ENCODE measurements at regions not wholly inside any gene's neighbourhood (a gene's known extent, or its start where the extent isn't known, plus 50 kb on each side); places are given as distances from the start of the nearest gene placed in this dataset.

GRCh38 chr3:18593231-18593630 is 168.1 kb upstream of the SATB1 start:
- Mint-ChIP-seq H3K27ac (peak overlapping the region in 4 of 7 donors; percentile 60 to 77 (median 68)), H3K9me3 (peaks cover 2 to 13% (median 8%) of the 10 kb centered on the region in 7 donors), H3K36me3 (no peaks in the 10 kb centered on the region), H3K4me3 (no peak overlapping the region), H3K27me3 (ENCODE audit: low read depth in 3 of 3) (no peaks in the 10 kb centered on the region), H3K4me1 (peaks cover 11% of the 10 kb centered on the region)
- H3K27ac ChIP-seq (ENCODE audit: low read depth in 1 of 2, low read length in 2 of 2): no peak overlapping the region
- peaks cover 0 to 8% of the 10 kb centered on the region in 2 donors for H3K9me3 ChIP-seq (replicated peaks in 1 of 2; ENCODE audit: control insufficient read depth in 1 of 2, insufficient read depth in 1 of 2, low read length in 2 of 2)
- no peak for TF ChIP-seq CTCF (IDR thresholded peaks at IDR 0.05)
- no peaks in the 10 kb centered on the region for H3K36me3 ChIP-seq (replicated peaks in 1 of 2; ENCODE audit: control insufficient read depth in 1 of 2, insufficient read depth in 2 of 2, low read length in 2 of 2)
- DNase-seq: no peak
- no peaks in the 10 kb centered on the region for H3K4me1 ChIP-seq (ENCODE audit: control insufficient read depth in 1 of 2, insufficient read depth in 2 of 2, low read length in 2 of 2)
- H3K4me3 ChIP-seq (replicated peaks in 1 of 3; ENCODE audit: low read depth in 2 of 3, low read length in 3 of 3): no peak overlapping the region
- intact Hi-C loops (cut with micrococcal nuclease): no loop called here
- H2AFZ ChIP-seq (ENCODE audit: insufficient read depth, low read depth, low read length, poor library complexity, severe bottlenecking): no peak overlapping the region
- no peaks in the 10 kb centered on the region for H3K79me2 ChIP-seq (ENCODE audit: insufficient read depth, low read length)
- H4K20me1 ChIP-seq (ENCODE audit: insufficient read depth, low read length): no peaks in the 10 kb centered on the region
- no peak overlapping the region for H3K4me2 ChIP-seq (replicated peaks; ENCODE audit: extremely low read depth, low read length, poor library complexity, severe bottlenecking)
- no peaks in the 10 kb centered on the region for H3K27me3 ChIP-seq (ENCODE audit: control insufficient read depth in 2 of 2, insufficient read depth in 2 of 2, low read length in 2 of 2)
- no peak overlapping the region for H3K9ac ChIP-seq (ENCODE audit: insufficient read depth, low read length, poor library complexity, severe bottlenecking)
- WGBS (ENCODE audit: insufficient coverage): 50% methylated on average over 1 of the region's 1 CpG

- H3K4me1 Mint-ChIP-seq: peaks cover 11% of the 10 kb centered on the region
- no peaks in the 10 kb centered on the region for H3K79me2 ChIP-seq (ENCODE audit: insufficient read depth, low read length)
- no peak for DNase-seq
- H3K36me3 ChIP-seq (replicated peaks in 1 of 2; ENCODE audit: control insufficient read depth in 1 of 2, insufficient read depth in 2 of 2, low read length in 2 of 2): no peaks in the 10 kb centered on the region
- no peak overlapping the region for H3K27ac ChIP-seq (ENCODE audit: low read depth in 1 of 2, low read length in 2 of 2)
- no peak overlapping the region for H3K27ac Mint-ChIP-seq
- no peaks in the 10 kb centered on the region for H3K4me1 ChIP-seq (ENCODE audit: control insufficient read depth in 1 of 2, insufficient read depth in 2 of 2, low read length in 2 of 2)
- H3K4me3 Mint-ChIP-seq: no peak overlapping the region
- no peaks in the 10 kb centered on the region for H4K20me1 ChIP-seq (ENCODE audit: insufficient read depth, low read length)
- H3K9ac ChIP-seq (ENCODE audit: insufficient read depth, low read length, poor library complexity, severe bottlenecking): no peak overlapping the region
- peaks cover 0 to 3% (median 0%) of the 10 kb centered on the region in 7 donors for H3K9me3 Mint-ChIP-seq
- intact Hi-C loops (cut with micrococcal nuclease): no loop called here
- H2AFZ ChIP-seq (ENCODE audit: insufficient read depth, low read depth, low read length, poor library complexity, severe bottlenecking): no peak overlapping the region
- H3K27me3 Mint-ChIP-seq (ENCODE audit: low read depth in 3 of 3): no peaks in the 10 kb centered on the region
- H3K27me3 ChIP-seq (ENCODE audit: control insufficient read depth in 2 of 2, insufficient read depth in 2 of 2, low read length in 2 of 2): no peaks in the 10 kb centered on the region
- H3K9me3 ChIP-seq (replicated peaks in 1 of 2; ENCODE audit: control insufficient read depth in 1 of 2, insufficient read depth in 1 of 2, low read length in 2 of 2): no peaks in the 10 kb centered on the region
- H3K36me3 Mint-ChIP-seq: no peaks in the 10 kb centered on the region
- no peak overlapping the region for H3K4me2 ChIP-seq (replicated peaks; ENCODE audit: extremely low read depth, low read length, poor library complexity, severe bottlenecking)
- no peak overlapping the region for H3K4me3 ChIP-seq (replicated peaks in 1 of 3; ENCODE audit: low read depth in 2 of 3, low read length in 3 of 3)
- WGBS (ENCODE audit: insufficient coverage): no CpG with 5 or more reads among the region's 3 CpGs
- no peak for TF ChIP-seq CTCF (IDR thresholded peaks at IDR 0.05)
Measured at GRCh38 chr3:18591120-18591519, 166.0 kb upstream of the SATB1 start.
